ENCODE measurements at regions not wholly inside any gene's neighbourhood (a gene's known extent, or its start where the extent isn't known, plus 50 kb on each side); places are given as distances from the start of the nearest gene placed in this dataset.
"Not testable (repeated sequence)": the region's sequence is repeated elsewhere in the genome, so short reads cannot be mapped to it uniquely, and the experiment has no call there.

DNA sequence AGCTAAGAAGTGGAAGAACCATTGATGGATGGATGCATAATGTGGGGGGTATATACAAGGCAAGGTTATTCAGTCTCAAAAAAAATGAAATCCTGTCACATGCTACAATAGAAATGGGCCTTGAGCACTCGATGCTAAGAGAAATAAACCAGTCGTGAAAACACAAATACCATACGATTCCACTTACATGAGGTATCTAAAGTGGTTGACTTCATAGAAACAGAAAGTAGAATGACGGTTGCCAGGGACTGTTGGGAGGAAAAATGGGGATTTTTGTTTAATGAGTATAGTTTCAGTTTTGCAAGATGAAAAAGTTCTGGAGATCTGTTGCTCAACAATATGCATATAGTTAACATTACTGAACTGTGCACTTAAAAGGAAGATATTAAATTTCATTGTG, 223.6 kb upstream of the NLGN4Y start:
- Mint-ChIP-seq H3K36me3 (ENCODE audit: low read depth) (no peaks in the 10 kb centered on the region), H3K4me1 (ENCODE audit: low read depth) (peaks cover 15% of the 10 kb centered on the region), H3K9me3 (no peaks in the 10 kb centered on the region), H3K27ac (no peak overlapping the region), H3K27me3 (ENCODE audit: low read depth) (no peaks in the 10 kb centered on the region), H3K4me3 (peak overlapping the region; percentile 27)
- DNase-seq (ENCODE audit: low spot score): peak; percentile 4

DNA sequence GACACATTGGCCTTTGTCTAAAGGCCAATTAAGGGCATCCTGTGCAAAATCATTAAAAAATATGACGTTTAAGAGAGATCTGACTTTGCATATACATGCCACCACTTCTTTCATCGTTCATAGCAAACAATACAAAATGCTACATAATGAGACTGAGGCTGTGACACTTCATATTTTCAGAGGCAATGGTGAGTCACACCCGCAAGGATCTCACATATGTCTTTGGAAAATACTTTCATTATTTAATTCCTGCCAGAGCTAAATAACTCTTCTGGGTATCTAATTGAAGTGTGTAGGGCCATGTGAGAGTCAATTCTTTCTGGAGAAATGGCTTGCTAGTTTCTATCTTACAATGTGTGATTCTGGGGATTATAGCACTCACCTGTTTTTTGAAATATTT, 222.8 kb upstream of the NLGN4Y start:
- no peak for DNase-seq (ENCODE audit: low spot score)
- Mint-ChIP-seq H3K36me3 (ENCODE audit: low read depth) (no peaks in the 10 kb centered on the region), H3K4me3 (no peak overlapping the region), H3K27me3 (ENCODE audit: low read depth) (no peaks in the 10 kb centered on the region), H3K9me3 (no peaks in the 10 kb centered on the region), H3K4me1 (ENCODE audit: low read depth) (peaks cover 15% of the 10 kb centered on the region), H3K27ac (no peak overlapping the region)

DNA sequence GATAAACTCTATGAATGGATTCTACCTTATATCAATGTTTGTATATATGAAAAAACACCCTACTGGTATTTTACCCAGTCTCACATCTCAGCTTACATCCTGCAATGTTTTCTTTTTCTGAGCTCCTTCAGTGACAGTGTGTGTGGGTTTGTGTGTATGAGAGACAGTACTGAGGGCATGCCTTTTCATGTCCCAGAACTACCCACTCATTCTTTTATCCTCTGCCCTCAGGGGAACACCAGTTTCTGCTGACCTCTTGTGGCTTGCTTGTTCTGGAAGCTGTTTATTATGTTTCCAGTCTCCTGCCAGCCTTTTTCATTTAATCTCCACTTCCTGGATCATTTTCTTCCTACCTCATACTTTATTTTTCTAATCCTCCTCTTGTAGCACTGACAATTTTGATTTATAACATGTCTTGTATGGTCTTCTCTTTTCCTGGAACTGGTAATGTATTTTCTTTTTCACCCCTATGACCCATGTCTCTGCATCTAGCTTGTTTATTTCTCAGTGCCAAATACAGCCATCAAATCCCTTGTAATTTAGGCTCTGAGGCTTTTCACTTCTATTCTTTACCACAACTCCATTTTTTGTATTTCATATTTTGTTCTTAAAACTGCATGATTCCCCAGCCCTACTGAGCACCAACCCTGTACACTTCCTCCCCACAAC, 195.5 kb upstream of the NLGN4Y start:
- peaks cover 10% of the 10 kb centered on the region for H3K4me1 Mint-ChIP-seq (ENCODE audit: low read depth)
- H3K27me3 Mint-ChIP-seq (ENCODE audit: low read depth): no peaks in the 10 kb centered on the region
- H3K36me3 Mint-ChIP-seq (ENCODE audit: low read depth): no peaks in the 10 kb centered on the region
- peak overlapping the region; percentile 52 for H3K27ac Mint-ChIP-seq
- no peak for DNase-seq (ENCODE audit: low spot score)
- peak overlapping the region; percentile 10 for H3K4me3 Mint-ChIP-seq
- H3K9me3 Mint-ChIP-seq: no peaks in the 10 kb centered on the region

DNA sequence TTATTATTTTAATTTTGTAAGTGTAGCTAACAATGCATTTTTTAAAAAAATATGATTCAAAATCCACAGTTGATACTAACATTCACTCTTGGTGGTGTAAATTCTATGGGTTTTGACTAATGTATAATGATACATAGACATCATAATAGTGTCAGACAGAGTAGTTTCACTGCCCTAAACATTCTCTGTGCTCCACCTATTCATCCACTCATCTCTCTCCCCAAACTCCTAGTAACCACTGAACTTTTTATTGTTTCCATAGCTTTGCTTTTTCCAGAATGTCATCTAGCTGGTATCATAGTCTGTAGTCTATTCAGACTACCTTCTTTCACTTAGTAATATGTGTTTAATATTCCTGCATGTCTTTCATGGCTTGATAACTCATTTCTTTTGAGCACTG, 194.0 kb upstream of the NLGN4Y start:
- DNase-seq (ENCODE audit: low spot score): no peak
- peaks cover 10% of the 10 kb centered on the region for H3K4me1 Mint-ChIP-seq (ENCODE audit: low read depth)
- no peaks in the 10 kb centered on the region for H3K27me3 Mint-ChIP-seq (ENCODE audit: low read depth)
- no peak overlapping the region for H3K27ac Mint-ChIP-seq
- no peaks in the 10 kb centered on the region for H3K9me3 Mint-ChIP-seq
- no peaks in the 10 kb centered on the region for H3K36me3 Mint-ChIP-seq (ENCODE audit: low read depth)
- no peak overlapping the region for H3K4me3 Mint-ChIP-seq

DNA sequence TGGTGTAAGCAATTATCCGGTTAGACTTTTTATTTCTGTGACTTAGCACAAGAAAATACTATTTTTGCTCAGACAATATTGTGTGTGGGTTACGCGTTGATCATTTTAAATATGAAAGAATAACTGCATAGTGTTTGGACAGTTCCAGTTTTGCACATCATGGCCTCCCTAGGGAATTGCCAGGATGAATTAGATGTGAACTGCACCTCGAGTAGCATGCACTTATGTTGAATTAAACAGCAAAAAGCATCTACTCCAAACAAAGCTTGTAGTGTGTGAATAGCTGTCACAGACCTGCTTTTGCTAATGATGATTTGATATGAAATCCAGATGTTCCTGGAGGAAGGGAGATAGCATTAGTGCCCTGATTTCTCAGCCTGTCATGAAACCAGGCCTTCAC, 184.8 kb upstream of the NLGN4Y start:
- Mint-ChIP-seq H3K36me3 (ENCODE audit: low read depth) (no peaks in the 10 kb centered on the region), H3K27ac (no peak overlapping the region), H3K4me1 (ENCODE audit: low read depth) (peaks cover 19% of the 10 kb centered on the region), H3K27me3 (ENCODE audit: low read depth) (no peaks in the 10 kb centered on the region), H3K9me3 (no peaks in the 10 kb centered on the region), H3K4me3 (no peak overlapping the region)
- DNase-seq (ENCODE audit: low spot score): no peak

DNA sequence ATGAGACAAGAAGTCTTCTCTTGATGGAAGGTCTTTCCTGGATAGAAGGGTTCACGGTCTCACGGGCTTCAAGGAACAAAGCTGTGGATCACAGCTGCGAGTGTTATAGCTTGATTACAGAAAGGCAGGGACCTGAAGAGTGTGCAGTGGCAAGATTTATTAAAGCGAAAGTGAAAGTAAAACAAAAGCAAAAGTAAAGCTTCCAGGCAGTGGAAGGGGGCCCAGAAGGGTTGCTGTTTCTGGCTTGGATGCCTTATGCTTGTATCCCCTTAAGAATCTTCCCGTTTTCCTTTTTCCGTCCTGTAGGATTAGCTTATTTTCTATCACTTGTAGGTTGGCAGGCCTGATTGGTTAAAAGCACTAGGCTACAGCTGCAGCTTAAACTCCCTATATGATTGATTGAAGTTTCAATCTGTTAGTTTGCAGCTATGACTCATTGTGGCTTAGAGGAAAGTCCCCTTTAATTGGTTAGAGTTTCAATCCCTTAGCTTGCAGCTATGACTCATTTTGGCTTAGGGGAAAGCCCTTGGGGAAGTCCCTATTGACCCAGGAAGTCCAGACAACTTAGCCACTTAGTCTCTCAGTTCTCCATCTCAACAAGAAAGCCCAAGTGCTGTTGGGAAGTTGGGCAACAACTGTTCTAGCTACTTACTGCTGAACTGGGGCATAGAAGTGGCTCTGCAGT, 183.7 kb upstream of the NLGN4Y start:
- peaks cover 24% of the 10 kb centered on the region for H3K4me1 Mint-ChIP-seq (ENCODE audit: low read depth)
- H3K9me3 Mint-ChIP-seq: no peaks in the 10 kb centered on the region
- H3K27ac Mint-ChIP-seq: peak overlapping the region; percentile 93
- DNase-seq (ENCODE audit: low spot score): peak; percentile 70
- no peaks in the 10 kb centered on the region for H3K36me3 Mint-ChIP-seq (ENCODE audit: low read depth)
- H3K27me3 Mint-ChIP-seq (ENCODE audit: low read depth): no peaks in the 10 kb centered on the region
- H3K4me3 Mint-ChIP-seq: peak overlapping the region; percentile 70

DNA sequence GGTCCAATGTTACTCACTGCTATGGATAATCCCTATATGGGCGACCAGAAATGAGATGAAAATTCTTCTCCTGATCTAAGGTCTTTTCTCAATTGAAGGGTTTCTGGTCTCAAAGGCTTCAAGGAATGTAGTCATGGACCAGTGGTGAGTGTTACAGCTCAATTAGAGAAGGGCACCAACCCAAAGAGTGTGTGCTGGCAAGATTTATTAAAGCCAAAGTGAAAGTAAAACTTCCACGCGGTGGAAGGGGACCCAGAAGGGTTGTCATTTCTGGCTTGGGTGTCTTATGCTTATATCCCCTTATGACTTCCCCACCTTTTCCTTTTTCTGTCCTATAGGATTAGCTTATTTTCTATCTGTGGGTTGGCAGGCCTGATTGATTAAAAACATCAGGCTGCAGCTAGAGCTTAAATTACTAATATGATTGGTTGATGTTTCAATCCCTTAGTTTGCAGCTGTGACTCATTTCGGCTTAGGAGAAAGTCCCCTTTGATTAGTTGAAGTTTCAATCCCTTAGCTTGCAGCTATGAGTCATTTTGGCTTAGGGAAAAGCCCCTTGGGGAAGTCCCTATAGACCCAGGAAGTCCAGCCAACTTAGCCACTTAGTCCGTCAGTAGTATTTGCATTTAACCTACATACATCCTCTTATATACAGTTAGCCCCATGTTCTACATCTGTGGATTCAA, 179.5 kb upstream of the NLGN4Y start:
- peak overlapping the region; percentile 72 for H3K4me3 Mint-ChIP-seq
- peak; percentile 58 for DNase-seq (ENCODE audit: low spot score)
- H3K9me3 Mint-ChIP-seq: no peaks in the 10 kb centered on the region
- no peaks in the 10 kb centered on the region for H3K36me3 Mint-ChIP-seq (ENCODE audit: low read depth)
- H3K4me1 Mint-ChIP-seq (ENCODE audit: low read depth): peaks cover 22% of the 10 kb centered on the region
- peak overlapping the region; percentile 71 for H3K27ac Mint-ChIP-seq
- H3K27me3 Mint-ChIP-seq (ENCODE audit: low read depth): no peaks in the 10 kb centered on the region

DNA sequence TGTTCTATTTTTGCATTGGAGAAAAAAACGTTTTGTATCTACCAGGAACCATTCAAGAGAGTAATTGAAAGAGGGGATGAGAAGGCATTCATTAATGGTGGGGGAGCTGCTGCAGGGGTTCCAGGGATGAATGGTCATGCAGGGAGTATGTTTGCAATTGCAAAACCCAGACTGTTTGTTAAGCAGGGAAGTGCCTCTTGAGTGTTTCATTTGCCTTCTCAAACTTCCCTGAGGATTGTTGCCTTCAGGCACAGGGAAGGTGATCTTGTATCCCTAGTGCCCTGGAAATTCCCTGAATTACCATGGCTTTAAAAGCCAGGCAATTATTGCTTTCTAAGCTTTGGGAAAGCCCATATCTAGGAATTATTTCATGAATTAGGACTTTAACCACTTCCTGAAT, 172.7 kb upstream of the NLGN4Y start:
- H3K27me3 Mint-ChIP-seq (ENCODE audit: low read depth): no peaks in the 10 kb centered on the region

DNA sequence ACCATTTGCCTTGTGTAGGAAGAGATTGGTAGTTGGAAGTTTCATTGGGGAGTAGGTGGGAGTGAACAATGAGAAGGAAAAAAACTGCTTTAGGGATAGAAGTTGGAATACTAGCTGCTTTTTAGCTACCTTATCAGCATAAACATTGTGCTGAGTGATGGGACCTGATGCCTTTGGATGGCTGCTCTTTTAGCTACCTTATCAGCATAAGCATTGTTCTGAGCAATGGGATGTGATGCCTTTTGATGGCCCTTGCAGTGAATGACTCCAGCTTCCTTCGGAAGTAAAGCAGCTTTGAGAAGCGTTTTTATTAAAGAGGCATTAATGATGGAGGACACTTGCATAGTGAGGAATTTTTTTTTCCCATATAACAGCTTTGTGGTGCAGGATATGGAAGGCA, 168.2 kb upstream of the NLGN4Y start:
- Mint-ChIP-seq H3K27ac (no peak overlapping the region), H3K4me1 (ENCODE audit: low read depth) (no peaks in the 10 kb centered on the region), H3K36me3 (ENCODE audit: low read depth) (no peaks in the 10 kb centered on the region), H3K27me3 (ENCODE audit: low read depth) (no peaks in the 10 kb centered on the region), H3K4me3 (no peak overlapping the region), H3K9me3 (peaks cover 17% of the 10 kb centered on the region)
- no peak for DNase-seq (ENCODE audit: low spot score)

More for the DNA sequence above, 172.7 kb upstream of the NLGN4Y start:
- Mint-ChIP-seq H3K36me3 (ENCODE audit: low read depth) (no peaks in the 10 kb centered on the region), H3K9me3 (peaks cover 9% of the 10 kb centered on the region), H3K4me1 (ENCODE audit: low read depth) (peaks cover 2% of the 10 kb centered on the region), H3K4me3 (no peak overlapping the region), H3K27ac (no peak overlapping the region)
- no peak for DNase-seq (ENCODE audit: low spot score)

DNA sequence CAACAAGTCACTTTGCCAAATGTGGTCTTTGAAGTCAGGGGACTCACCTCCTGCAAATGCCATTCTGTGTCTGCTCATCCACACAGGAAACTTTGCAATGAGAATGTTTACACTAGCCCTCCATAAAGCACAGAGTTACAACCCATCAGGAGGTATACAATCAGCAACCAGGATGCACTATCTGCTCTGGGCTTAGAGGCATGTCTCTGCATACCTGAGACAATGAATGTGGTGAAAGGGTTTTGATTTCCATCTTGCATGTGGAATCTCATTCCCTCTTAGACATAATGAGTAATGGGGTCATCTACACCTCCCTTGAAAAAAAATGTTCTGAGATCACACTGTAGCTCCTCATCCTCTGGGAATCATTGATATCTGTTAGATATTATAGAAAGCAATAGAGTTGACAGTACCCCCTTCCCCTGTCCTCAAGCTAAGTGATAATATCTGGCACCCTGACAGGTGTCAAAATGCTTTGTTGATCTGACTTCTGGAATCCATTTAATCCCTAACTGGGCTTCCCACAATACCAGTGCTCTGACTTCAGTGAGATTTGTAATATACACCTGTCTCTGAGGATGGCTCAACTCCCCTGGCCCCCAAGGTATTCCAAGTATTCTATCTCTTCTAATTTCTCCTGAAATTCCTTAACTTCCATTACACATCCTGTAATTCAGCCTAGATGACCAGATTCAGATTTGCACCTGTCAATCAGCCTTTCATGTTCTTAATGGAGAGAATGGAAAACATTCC, 163.4 kb upstream of the NLGN4Y start:
- H3K4me3 Mint-ChIP-seq: no peak overlapping the region
- H3K4me1 Mint-ChIP-seq (ENCODE audit: low read depth): no peaks in the 10 kb centered on the region
- H3K27ac Mint-ChIP-seq: no peak overlapping the region
- H3K27me3 Mint-ChIP-seq (ENCODE audit: low read depth): peaks cover 2% of the 10 kb centered on the region
- H3K36me3 Mint-ChIP-seq (ENCODE audit: low read depth): no peaks in the 10 kb centered on the region
- no peak for DNase-seq (ENCODE audit: low spot score)
- H3K9me3 Mint-ChIP-seq: peaks cover 8% of the 10 kb centered on the region

DNA sequence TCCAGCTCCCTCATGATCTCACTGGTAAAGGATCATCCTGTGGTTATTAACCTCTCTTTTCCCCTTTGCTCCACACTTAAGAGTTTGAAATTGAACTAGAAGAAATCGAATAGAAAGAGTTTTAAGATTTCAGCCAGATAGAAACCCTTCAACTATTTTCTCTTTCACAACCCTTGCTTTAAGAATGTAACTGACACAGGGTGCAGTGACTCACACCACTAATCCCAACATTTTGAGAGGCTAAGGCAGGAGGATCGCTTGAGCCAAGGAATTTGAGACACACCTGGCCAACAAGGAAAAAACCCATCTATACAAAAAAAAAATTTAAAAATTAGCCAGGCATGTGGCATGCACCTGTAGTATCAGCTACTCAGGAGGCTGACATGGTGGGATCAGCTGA, 150.7 kb upstream of the NLGN4Y start:
- Mint-ChIP-seq H3K36me3 (ENCODE audit: low read depth) (no peaks in the 10 kb centered on the region), H3K27ac (no peak overlapping the region), H3K4me1 (ENCODE audit: low read depth) (no peaks in the 10 kb centered on the region), H3K27me3 (ENCODE audit: low read depth) (no peaks in the 10 kb centered on the region), H3K4me3 (no peak overlapping the region), H3K9me3 (no peaks in the 10 kb centered on the region)
- DNase-seq (ENCODE audit: low spot score): no peak

DNA sequence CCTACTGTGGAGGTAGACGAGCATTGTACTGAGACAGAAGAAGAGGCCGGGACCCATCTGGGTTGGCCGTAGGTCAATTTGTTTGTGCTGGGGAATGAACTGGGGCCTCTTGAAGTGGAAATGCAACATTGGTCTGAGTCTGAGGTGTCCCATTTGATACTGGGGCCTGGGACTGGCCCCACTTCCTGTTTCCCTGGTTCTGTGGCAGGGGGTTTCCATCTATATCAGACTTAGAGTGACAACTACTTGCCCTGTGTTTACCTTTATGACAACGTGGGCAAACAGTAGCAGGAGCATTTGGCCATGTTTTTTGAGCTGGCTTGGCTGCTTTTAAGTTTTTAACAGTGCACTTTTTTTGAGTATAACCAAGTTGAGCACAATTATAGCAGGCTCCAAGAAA, 146.1 kb upstream of the NLGN4Y start:
- DNase-seq (ENCODE audit: low spot score): no peak
- Mint-ChIP-seq H3K4me1 (ENCODE audit: low read depth) (no peaks in the 10 kb centered on the region), H3K36me3 (ENCODE audit: low read depth) (no peaks in the 10 kb centered on the region), H3K27ac (no peak overlapping the region), H3K9me3 (no peaks in the 10 kb centered on the region), H3K27me3 (ENCODE audit: low read depth) (no peaks in the 10 kb centered on the region), H3K4me3 (no peak overlapping the region)

DNA sequence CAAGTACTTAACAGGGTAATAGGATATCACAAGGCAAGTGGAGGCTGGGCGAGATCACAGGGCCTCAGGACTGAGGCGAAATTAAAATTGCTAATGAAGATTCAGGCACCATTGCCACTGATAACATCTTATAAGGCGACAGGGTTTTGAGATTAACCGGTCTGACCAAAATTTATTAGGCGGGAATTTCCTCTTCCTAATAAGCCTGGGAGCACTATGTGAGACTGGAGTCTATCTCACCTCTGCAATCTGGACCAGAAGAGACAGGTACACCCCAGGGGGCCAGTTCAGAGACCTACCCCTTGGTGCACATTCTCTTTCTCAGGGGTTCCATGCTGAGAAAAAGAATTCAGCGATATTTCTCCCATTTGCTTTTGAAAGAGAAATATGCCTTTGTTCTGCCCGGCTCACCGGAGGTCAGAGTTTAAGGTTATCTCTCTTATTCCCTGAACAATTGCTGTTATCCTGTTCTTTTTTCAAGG, 113.7 kb upstream of the NLGN4Y start:
- not testable (repeated sequence) for H3K4me1 Mint-ChIP-seq (ENCODE audit: low read depth); H3K9me3 Mint-ChIP-seq; H3K27me3 Mint-ChIP-seq (ENCODE audit: low read depth); H3K4me3 Mint-ChIP-seq; DNase-seq (ENCODE audit: low spot score); H3K36me3 Mint-ChIP-seq (ENCODE audit: low read depth); H3K27ac Mint-ChIP-seq

DNA sequence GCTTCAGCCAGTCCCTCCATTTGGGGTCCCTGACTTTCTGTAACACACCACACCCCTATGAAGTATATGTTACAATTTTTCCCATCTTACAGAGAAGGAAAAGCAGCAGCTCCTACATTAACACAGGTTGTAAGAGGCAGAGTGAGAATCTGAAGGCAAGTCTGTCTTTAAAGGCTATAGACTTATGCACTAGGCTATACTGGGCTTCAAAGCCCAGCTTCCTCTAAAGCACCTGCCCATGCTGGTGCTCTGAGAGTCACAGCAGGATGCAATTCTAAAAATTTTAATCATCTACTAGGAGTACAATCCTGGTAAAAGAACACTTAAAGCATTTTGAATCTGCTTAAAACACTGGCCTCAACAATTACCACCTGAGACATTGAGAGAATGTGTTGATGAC, 113.0 kb upstream of the NLGN4Y start:
- H3K4me1 Mint-ChIP-seq (ENCODE audit: low read depth): no peaks in the 10 kb centered on the region
- no peaks in the 10 kb centered on the region for H3K36me3 Mint-ChIP-seq (ENCODE audit: low read depth)
- no peak overlapping the region for H3K4me3 Mint-ChIP-seq
- no peak for DNase-seq (ENCODE audit: low spot score)
- H3K27me3 Mint-ChIP-seq (ENCODE audit: low read depth): no peaks in the 10 kb centered on the region
- H3K9me3 Mint-ChIP-seq: no peaks in the 10 kb centered on the region
- H3K27ac Mint-ChIP-seq: no peak overlapping the region

All from T-helper 2 cell treated with Interferon-gamma antibody and Interleukin-4, amounts not matched to agents 5 μg/mL and 100 μg/mL, for 36 hours (primary cell).